HG03175 (cell line): ENCODE measurements at regions not wholly inside any gene's neighbourhood (a gene's known extent, or its start where the extent isn't known, plus 50 kb on each side); places are given as distances from the start of the nearest gene placed in this dataset.

Source experiments
- ATAC-seq: cut with Tn5 transposase; IDR thresholded peaks from one replicate; pipeline ENCODE4 v1.9.1; 2021; ENCODE audit warnings: mild to moderate bottlenecking, moderate library complexity; ENCODE audit not compliant: unreplicated experiment

GRCh38 chr3:3689601-3690375, 109.4 kb upstream of the LRRN1 start:
- ATAC-seq, result no peak

- ATAC-seq, result no peak
Measured at GRCh38 chr3:3686907-3687648, 112.2 kb upstream of the LRRN1 start.

- ATAC-seq, result no peak
Measured at GRCh38 chr3:3685721-3686120, 113.5 kb upstream of the LRRN1 start.

GRCh38 chr3:3683261-3683660, 116.0 kb upstream of the LRRN1 start:
- no peak for ATAC-seq

GRCh38 chr3:3675801-3676200, 123.4 kb upstream of the LRRN1 start:
- ATAC-seq, result no peak

- ATAC-seq, result no peak
Measured at GRCh38 chr3:3675186-3675585, 124.0 kb upstream of the LRRN1 start.

GRCh38 chr3:3666664-3667063, 132.6 kb upstream of the LRRN1 start:
- peak; percentile 97 for ATAC-seq

- ATAC-seq, result peak; percentile 60
Measured at GRCh38 chr3:3665961-3666640, 133.1 kb upstream of the LRRN1 start.

- no peak for ATAC-seq
Measured at GRCh38 chr3:3665546-3665945, 133.7 kb upstream of the LRRN1 start.

GRCh38 chr3:3664935-3665334, 134.3 kb upstream of the LRRN1 start:
- ATAC-seq, result no peak

GRCh38 chr3:3662610-3663009, 136.6 kb upstream of the LRRN1 start:
- no peak for ATAC-seq

GRCh38 chr3:3654916-3655315, 144.3 kb upstream of the LRRN1 start:
- ATAC-seq, result no peak

GRCh38 chr3:3648988-3649679, 150.1 kb upstream of the LRRN1 start:
- ATAC-seq, result no peak

GRCh38 chr3:3646934-3647333, 152.3 kb upstream of the LRRN1 start:
- no peak for ATAC-seq

- peak; percentile 84 for ATAC-seq
Measured at GRCh38 chr3:3646103-3646844, 153.0 kb upstream of the LRRN1 start.

GRCh38 chr3:3641877-3642455, 157.3 kb upstream of the LRRN1 start:
- ATAC-seq, result no peak

- ATAC-seq, result no peak
Measured at GRCh38 chr3:3639078-3639477, 160.2 kb upstream of the LRRN1 start.

- ATAC-seq, result no peak
Measured at GRCh38 chr3:3636815-3637214, 162.4 kb upstream of the LRRN1 start.

- ATAC-seq, result no peak
Measured at GRCh38 chr3:3635109-3635508, 164.1 kb upstream of the LRRN1 start.

- ATAC-seq, result no peak
Measured at GRCh38 chr3:3634326-3634725, 164.9 kb upstream of the LRRN1 start.
